ENCODE measurements at regions not wholly inside any gene's neighbourhood (a gene's known extent, or its start where the extent isn't known, plus 50 kb on each side); places are given as distances from the start of the nearest gene placed in this dataset.

- H3K9me3 ChIP-seq, result peaks cover 0 to 6% (median 0%) of the 10 kb centered on the region in 3 donors
- H3K4me1 ChIP-seq, result no peaks in the 10 kb centered on the region
- 60 to 76% methylated on average over 3 of the region's 3 CpGs for WGBS, 2 donors (ENCODE audit: low coverage in 1 of 2)
- H3K27ac ChIP-seq, result no peak overlapping the region
- no peak for TF ChIP-seq EP300 (IDR thresholded peaks at IDR 0.05)
- TF ChIP-seq, protein P1, sequence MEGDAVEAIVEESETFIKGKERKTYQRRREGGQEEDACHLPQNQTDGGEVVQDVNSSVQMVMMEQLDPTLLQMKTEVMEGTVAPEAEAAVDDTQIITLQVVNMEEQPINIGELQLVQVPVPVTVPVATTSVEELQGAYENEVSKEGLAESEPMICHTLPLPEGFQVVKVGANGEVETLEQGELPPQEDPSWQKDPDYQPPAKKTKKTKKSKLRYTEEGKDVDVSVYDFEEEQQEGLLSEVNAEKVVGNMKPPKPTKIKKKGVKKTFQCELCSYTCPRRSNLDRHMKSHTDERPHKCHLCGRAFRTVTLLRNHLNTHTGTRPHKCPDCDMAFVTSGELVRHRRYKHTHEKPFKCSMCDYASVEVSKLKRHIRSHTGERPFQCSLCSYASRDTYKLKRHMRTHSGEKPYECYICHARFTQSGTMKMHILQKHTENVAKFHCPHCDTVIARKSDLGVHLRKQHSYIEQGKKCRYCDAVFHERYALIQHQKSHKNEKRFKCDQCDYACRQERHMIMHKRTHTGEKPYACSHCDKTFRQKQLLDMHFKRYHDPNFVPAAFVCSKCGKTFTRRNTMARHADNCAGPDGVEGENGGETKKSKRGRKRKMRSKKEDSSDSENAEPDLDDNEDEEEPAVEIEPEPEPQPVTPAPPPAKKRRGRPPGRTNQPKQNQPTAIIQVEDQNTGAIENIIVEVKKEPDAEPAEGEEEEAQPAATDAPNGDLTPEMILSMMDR (IDR thresholded peaks at IDR 0.05), result no peak
- no peak for TF ChIP-seq POLR2A (IDR thresholded peaks at IDR 0.05)
- no peak for TF ChIP-seq POLR2AphosphoS5 (IDR thresholded peaks at IDR 0.05)
- H3K4me3 ChIP-seq, result no peak overlapping the region
- H3K36me3 ChIP-seq, result no peaks in the 10 kb centered on the region
- no peak for ATAC-seq
- peaks cover 11% of the 10 kb centered on the region for H3K27me3 ChIP-seq
Measured at GRCh38 chr2:234242459-234242836, 191.9 kb downstream of the SPP2 start.

- Histone ChIP-seq H3K27ac (no peak overlapping the region), H3K9me3 (peaks cover 0 to 6% (median 0%) of the 10 kb centered on the region in 3 donors), H3K4me3 (no peak overlapping the region), H3K4me1 (no peaks in the 10 kb centered on the region), H3K36me3 (no peaks in the 10 kb centered on the region), H3K27me3 (peaks cover 7% of the 10 kb centered on the region)
- WGBS, 2 donors (ENCODE audit: low coverage in 1 of 2), result 58 to 71% methylated on average over 10 of the region's 13 CpGs
- ATAC-seq, result no peak
- TF ChIP-seq EP300 (IDR thresholded peaks at IDR 0.05), result no peak
- TF ChIP-seq, protein P1 (IDR thresholded peaks at IDR 0.05), result no peak
- TF ChIP-seq POLR2AphosphoS5 (IDR thresholded peaks at IDR 0.05), result no peak
- no peak for TF ChIP-seq POLR2A (IDR thresholded peaks at IDR 0.05)
Measured at GRCh38 chr2:234241656-234242458, 191.4 kb downstream of the SPP2 start.

- H3K27me3 ChIP-seq, result peaks cover 3% of the 10 kb centered on the region
- H3K4me1 ChIP-seq, result no peaks in the 10 kb centered on the region
- no peak overlapping the region for H3K27ac ChIP-seq
- peaks cover 0 to 12% (median 0%) of the 10 kb centered on the region in 3 donors for H3K9me3 ChIP-seq
- no peaks in the 10 kb centered on the region for H3K36me3 ChIP-seq
- WGBS, 2 donors (ENCODE audit: low coverage in 1 of 2), result 63 to 65% methylated on average over 2 of the region's 2 CpGs
- TF ChIP-seq, protein P1 (IDR thresholded peaks at IDR 0.05), result no peak
- no peak for TF ChIP-seq POLR2AphosphoS5 (IDR thresholded peaks at IDR 0.05)
- TF ChIP-seq EP300 (IDR thresholded peaks at IDR 0.05), result no peak
- TF ChIP-seq POLR2A (IDR thresholded peaks at IDR 0.05), result no peak
- no peak overlapping the region for H3K4me3 ChIP-seq
- no peak for ATAC-seq
Measured at GRCh38 chr2:234240917-234241316, 190.4 kb downstream of the SPP2 start.

DNA sequence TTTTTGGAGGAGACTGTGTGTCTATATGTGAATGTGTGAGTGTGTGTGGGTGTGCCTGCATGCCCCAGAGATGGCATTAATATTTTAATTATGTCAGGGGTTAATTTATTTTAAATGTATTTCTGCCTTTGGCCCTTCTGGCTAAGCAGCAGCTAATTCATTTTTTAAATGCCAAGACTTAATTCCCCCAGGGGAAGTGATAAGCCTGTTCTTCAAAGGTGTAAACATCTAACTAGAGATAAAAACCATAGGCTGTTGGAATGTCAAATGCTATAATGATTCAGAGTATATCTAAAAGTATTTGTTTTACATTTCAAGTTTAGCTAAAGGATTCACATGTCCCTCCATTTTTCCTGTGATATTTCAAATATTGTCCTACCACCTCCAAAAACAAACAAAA lies 184.7 kb downstream of the SPP2 start:
- TF ChIP-seq, protein P1 (IDR thresholded peaks at IDR 0.05), result no peak
- TF ChIP-seq POLR2A (IDR thresholded peaks at IDR 0.05) (no peak), POLR2AphosphoS5 (IDR thresholded peaks at IDR 0.05) (no peak), EP300 (IDR thresholded peaks at IDR 0.05) (no peak)
- no peak for ATAC-seq
- Histone ChIP-seq H3K27ac (no peak overlapping the region), H3K4me3 (no peak overlapping the region), H3K9me3 (peaks cover 0 to 12% (median 0%) of the 10 kb centered on the region in 3 donors), H3K36me3 (no peaks in the 10 kb centered on the region), H3K4me1 (no peaks in the 10 kb centered on the region), H3K27me3 (no peaks in the 10 kb centered on the region)

DNA sequence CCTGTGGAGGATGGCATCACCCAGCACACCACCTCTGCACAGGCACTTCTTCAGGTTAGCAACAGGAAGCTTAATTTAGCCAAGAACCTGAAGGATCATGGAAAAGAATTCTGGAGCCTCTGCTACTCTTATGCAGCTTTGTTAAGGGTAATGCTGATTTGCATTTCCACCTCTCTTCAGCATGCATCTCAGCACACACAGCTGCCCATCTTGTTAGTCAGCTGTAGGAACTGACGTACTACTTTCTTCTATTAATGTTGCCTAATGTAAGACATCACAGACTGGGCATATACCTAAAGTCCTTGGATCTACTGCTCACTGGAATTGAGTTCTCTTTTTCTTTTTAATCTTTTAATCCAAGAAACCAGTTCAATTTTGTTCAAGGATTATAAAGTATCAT lies 181.0 kb downstream of the SPP2 start:
- 50 to 100% methylated on average over 1 of the region's 1 CpG for WGBS, 2 donors (ENCODE audit: low coverage in 1 of 2)
- TF ChIP-seq, protein P1 (IDR thresholded peaks at IDR 0.05), result no peak
- TF ChIP-seq POLR2A (IDR thresholded peaks at IDR 0.05) (no peak), EP300 (IDR thresholded peaks at IDR 0.05) (no peak), POLR2AphosphoS5 (IDR thresholded peaks at IDR 0.05) (no peak)
- no peaks in the 10 kb centered on the region for H3K4me1 ChIP-seq
- no peaks in the 10 kb centered on the region for H3K27me3 ChIP-seq
- no peak for ATAC-seq
- no peak overlapping the region for H3K4me3 ChIP-seq
- H3K36me3 ChIP-seq, result no peaks in the 10 kb centered on the region
- H3K27ac ChIP-seq, result no peak overlapping the region
- H3K9me3 ChIP-seq, result peaks cover 0 to 6% (median 0%) of the 10 kb centered on the region in 3 donors

All from gastroesophageal sphincter (tissue), 4 donors.